CD1c-positive myeloid dendritic cell (primary cell): ENCODE measurements at regions not wholly inside any gene's neighbourhood (a gene's known extent, or its start where the extent isn't known, plus 50 kb on each side); places are given as distances from the start of the nearest gene placed in this dataset.
A peak's percentile ranks its signal among the peaks of the same experiment; 100 is the strongest.

Experiments
- DNase-seq: peaks from one replicate; pipeline ENCODE4 v3.0.0-alpha.2; 2016; ENCODE audit errors: extremely low spot score

GRCh38 chr3:22475665-22476240 lies 724.7 kb upstream of the ZNF385D start:
- peak; percentile 16 for DNase-seq

- no peak for DNase-seq
These were observed 726.0 kb upstream of the ZNF385D start for GRCh38 chr3:22476976-22477375.

- no peak for DNase-seq
These were observed 717.2 kb upstream of the UBE2E2 start for GRCh38 chr3:22485954-22486353.

- no peak for DNase-seq
These were observed 712.4 kb upstream of the UBE2E2 start for GRCh38 chr3:22490747-22491146.

- DNase-seq, result no peak
These were observed 711.8 kb upstream of the UBE2E2 start for GRCh38 chr3:22491344-22491743.

GRCh38 chr3:22492342-22492741 lies 710.8 kb upstream of the UBE2E2 start:
- DNase-seq, result no peak

GRCh38 chr3:22495241-22495640 lies 707.9 kb upstream of the UBE2E2 start:
- DNase-seq, result no peak

- DNase-seq, result no peak
These were observed 707.3 kb upstream of the UBE2E2 start for GRCh38 chr3:22495791-22496190.

GRCh38 chr3:22496641-22497040 lies 706.5 kb upstream of the UBE2E2 start:
- no peak for DNase-seq

GRCh38 chr3:22506871-22507270 lies 696.3 kb upstream of the UBE2E2 start:
- no peak for DNase-seq

GRCh38 chr3:22507709-22508108 lies 695.4 kb upstream of the UBE2E2 start:
- DNase-seq, result no peak

GRCh38 chr3:22523925-22524324 lies 679.2 kb upstream of the UBE2E2 start:
- DNase-seq, result no peak

- no peak for DNase-seq
These were observed 676.8 kb upstream of the UBE2E2 start for GRCh38 chr3:22526266-22526837.

- no peak for DNase-seq
These were observed 666.6 kb upstream of the UBE2E2 start for GRCh38 chr3:22536541-22536940.

GRCh38 chr3:22537560-22537959 lies 665.6 kb upstream of the UBE2E2 start:
- no peak for DNase-seq

GRCh38 chr3:22542311-22542710 lies 660.8 kb upstream of the UBE2E2 start:
- no peak for DNase-seq

GRCh38 chr3:22555753-22556435 lies 647.2 kb upstream of the UBE2E2 start:
- DNase-seq, result no peak

GRCh38 chr3:22565393-22565792 lies 637.7 kb upstream of the UBE2E2 start:
- DNase-seq, result no peak

- DNase-seq, result no peak
These were observed 634.8 kb upstream of the UBE2E2 start for GRCh38 chr3:22568285-22568684.

- DNase-seq, result no peak
These were observed 633.6 kb upstream of the UBE2E2 start for GRCh38 chr3:22569570-22569969.

GRCh38 chr3:22581007-22581406 lies 622.1 kb upstream of the UBE2E2 start:
- no peak for DNase-seq

GRCh38 chr3:22582266-22582665 lies 620.9 kb upstream of the UBE2E2 start:
- no peak for DNase-seq

GRCh38 chr3:22585504-22585903 lies 617.6 kb upstream of the UBE2E2 start:
- no peak for DNase-seq

GRCh38 chr3:22585911-22586310 lies 617.2 kb upstream of the UBE2E2 start:
- DNase-seq, result no peak
